Body of pancreas (tissue), 4 donors: ENCODE measurements at regions not wholly inside any gene's neighbourhood (a gene's known extent, or its start where the extent isn't known, plus 50 kb on each side); places are given as distances from the start of the nearest gene placed in this dataset.

Experiments
- ATAC-seq: fragments of 150-250 bp; one replicate; pipeline ENCODE4 v1.9.1; 2016
- DNase-seq, 4 donors: peaks; one replicate each; pipeline ENCODE4 v3.0.0-alpha.2; 2019
- H3K27ac ChIP-seq, 4 donors: fragments of 200-600 bp; sonication (generic); 1 replicate in 3 of 4; 2 replicates in 1 of 4; pipeline versions ENCODE4 v1.5.1 to v1.6.1; 2016 to 2019; ENCODE audit warnings: mild to moderate bottlenecking in 1 of 4, mixed read lengths in 1 of 4, moderate library complexity in 1 of 4
- H3K27me3 ChIP-seq, 2 donors: fragments of 200-600 bp; sonication (generic); one replicate each; pipeline ENCODE4 v1.6.0; 2016; ENCODE audit warnings: mild to moderate bottlenecking in 1 of 2
- H3K36me3 ChIP-seq, 2 donors: fragments of 200-600 bp; sonication (generic); replicated peaks in 1 of 2; 2 replicates each; pipeline ENCODE4 v1.5.1; 2016; ENCODE audit warnings: low read depth in 2 of 2; ENCODE audit not compliant: insufficient read depth in 1 of 2
- H3K4me1 ChIP-seq: fragments of 200-600 bp; sonication (generic); one replicate; pipeline ENCODE4 v1.6.0; 2016
- H3K4me3 ChIP-seq, 2 donors: fragments of 200-600 bp; sonication (generic); 1 replicate in 1 of 2; 2 replicates in 1 of 2; pipeline ENCODE4 v1.5.1; 2016 to 2019
- H3K9me3 ChIP-seq, 3 donors: fragments of 200-600 bp; sonication (generic); 1 replicate in 2 of 3; 2 replicates in 1 of 3; pipeline ENCODE4 v1.5.1; 2016
- CTCF ChIP-seq, 7 experiments: fragments of 450-650 bp in 4 of 7; fragments of 200-600 bp in 3 of 7; sonication (generic) in 3 of 7; IDR thresholded peaks; one replicate each; pipeline ENCODE4 v1.5.1; 2016 to 2019; ENCODE audit warnings: antibody characterized with exemption in 7 of 7
- POLR2A ChIP-seq, 3 donors: fragments of 450-650 bp; IDR thresholded peaks; one replicate each; pipeline ENCODE4 v1.6.1; 2016; ENCODE audit warnings: antibody characterized with exemption in 3 of 3, mild to moderate bottlenecking in 2 of 3
- WGBS, 2 donors: methylation state at CpG; one replicate each; pipeline ENCODE4 v1.1.5; 2017; 5-methylcytosine and 5-hydroxymethylcytosine counted together
- intact Hi-C: fragments of 100-400 bp; cut with DNase I; formaldehyde crosslinking; loops from one replicate; pipeline ENCODE4 v1.15.1; 2023

DNA sequence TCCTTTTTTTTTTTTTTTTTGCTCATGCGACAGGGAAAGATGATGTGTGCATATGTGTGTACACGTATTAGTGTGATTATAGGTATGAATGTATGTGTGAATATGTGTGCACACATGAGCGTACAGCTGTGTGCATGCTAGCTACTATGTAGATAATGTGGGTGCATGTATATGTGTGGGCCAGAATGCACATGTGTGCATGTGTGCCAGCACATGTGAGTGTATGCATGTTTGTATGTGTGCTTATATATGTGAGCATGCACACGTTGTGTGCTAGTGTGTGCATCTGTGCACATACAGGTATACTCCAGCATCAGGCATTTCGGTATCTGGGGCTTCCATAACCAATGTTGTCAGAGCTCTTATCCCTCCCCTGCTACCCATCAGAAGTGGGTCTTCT lies 541.1 kb downstream of the AACS start:
- DNase-seq (no peak), ATAC-seq (no peak)
- intact Hi-C loops, result no loop called here
- no peak for TF ChIP-seq POLR2A (IDR thresholded peaks at IDR 0.05)
- TF ChIP-seq CTCF (IDR thresholded peaks at IDR 0.05), result no peak
- no peaks in the 10 kb centered on the region for H3K4me1 ChIP-seq
- no peak overlapping the region for H3K4me3 ChIP-seq
- H3K36me3 ChIP-seq, result no peaks in the 10 kb centered on the region
- H3K27ac ChIP-seq, result no peak overlapping the region
- no peaks in the 10 kb centered on the region for H3K27me3 ChIP-seq
- 66 to 70% methylated on average over 5 of the region's 5 CpGs for WGBS, 2 donors
- no peaks in the 10 kb centered on the region for H3K9me3 ChIP-seq

DNA sequence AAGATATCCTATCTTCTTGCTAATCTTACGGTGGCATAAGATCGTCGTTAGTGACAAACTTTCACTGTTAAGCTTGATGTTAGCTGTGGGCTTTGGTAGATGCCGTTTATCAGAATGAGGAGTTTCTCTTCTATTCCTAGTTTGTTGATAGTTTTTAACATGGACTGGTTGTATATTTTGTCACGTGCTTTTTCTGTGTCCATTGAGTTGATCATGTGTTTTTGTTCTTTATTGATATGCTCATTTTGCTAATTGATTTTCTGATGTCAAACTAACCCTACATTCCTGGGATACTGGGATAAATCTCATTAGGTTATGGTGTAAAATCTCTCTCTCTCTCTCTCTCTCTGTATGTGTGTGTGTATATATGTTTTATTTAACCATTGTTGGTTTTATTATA lies 545.1 kb downstream of the AACS start:
- WGBS, 2 donors, result 68% methylated on average over 5 of the region's 5 CpGs

GRCh38 chr12:125610971-125611370 lies 545.7 kb downstream of the AACS start:
- H3K4me1 ChIP-seq, result no peaks in the 10 kb centered on the region
- intact Hi-C loops, result no loop called here
- H3K9me3 ChIP-seq, result no peaks in the 10 kb centered on the region
- no peak overlapping the region for H3K27ac ChIP-seq
- 43 to 53% methylated on average over 2 of the region's 2 CpGs for WGBS, 2 donors
- H3K4me3 ChIP-seq, result no peak overlapping the region
- H3K27me3 ChIP-seq, result no peaks in the 10 kb centered on the region
- H3K36me3 ChIP-seq, result no peaks in the 10 kb centered on the region
- ATAC-seq (no peak), DNase-seq (no peak)
- TF ChIP-seq POLR2A (IDR thresholded peaks at IDR 0.05) (no peak), CTCF (IDR thresholded peaks at IDR 0.05) (no peak)

More for the DNA sequence above, 545.1 kb downstream of the AACS start:
- Histone ChIP-seq H3K27ac (no peak overlapping the region), H3K27me3 (no peaks in the 10 kb centered on the region), H3K9me3 (no peaks in the 10 kb centered on the region), H3K36me3 (no peaks in the 10 kb centered on the region), H3K4me1 (no peaks in the 10 kb centered on the region), H3K4me3 (no peak overlapping the region)
- DNase-seq (no peak), ATAC-seq (no peak)
- TF ChIP-seq CTCF (IDR thresholded peaks at IDR 0.05) (no peak), POLR2A (IDR thresholded peaks at IDR 0.05) (no peak)
- intact Hi-C loops, result no loop called here

DNA sequence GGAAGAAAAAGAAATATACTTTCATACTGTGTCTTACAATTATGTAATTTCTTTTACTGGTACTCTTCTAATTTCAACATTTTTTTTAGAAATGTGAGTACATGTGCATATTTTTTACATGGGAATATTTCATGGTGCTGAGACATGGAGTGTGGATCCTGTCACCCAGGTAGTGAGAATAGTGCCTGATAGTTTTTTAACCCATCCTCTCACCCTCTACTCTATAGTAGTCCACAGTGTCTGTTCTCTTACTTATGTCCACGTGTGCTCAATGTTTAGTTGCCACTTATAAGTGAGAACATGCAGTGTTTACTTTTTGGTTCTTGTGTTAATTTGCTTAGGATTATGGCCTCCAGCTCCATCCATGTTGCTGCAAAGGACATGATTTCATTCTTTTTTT lies 548.8 kb downstream of the AACS start:
- Histone ChIP-seq H3K36me3 (no peaks in the 10 kb centered on the region), H3K4me3 (no peak overlapping the region), H3K4me1 (no peaks in the 10 kb centered on the region), H3K27me3 (no peaks in the 10 kb centered on the region), H3K27ac (no peak overlapping the region), H3K9me3 (no peaks in the 10 kb centered on the region)
- ATAC-seq (no peak), DNase-seq (no peak)
- TF ChIP-seq CTCF (IDR thresholded peaks at IDR 0.05) (no peak), POLR2A (IDR thresholded peaks at IDR 0.05) (no peak)
- intact Hi-C loops, result no loop called here
- WGBS, 2 donors, result 72 to 83% methylated on average over 1 of the region's 1 CpG

DNA sequence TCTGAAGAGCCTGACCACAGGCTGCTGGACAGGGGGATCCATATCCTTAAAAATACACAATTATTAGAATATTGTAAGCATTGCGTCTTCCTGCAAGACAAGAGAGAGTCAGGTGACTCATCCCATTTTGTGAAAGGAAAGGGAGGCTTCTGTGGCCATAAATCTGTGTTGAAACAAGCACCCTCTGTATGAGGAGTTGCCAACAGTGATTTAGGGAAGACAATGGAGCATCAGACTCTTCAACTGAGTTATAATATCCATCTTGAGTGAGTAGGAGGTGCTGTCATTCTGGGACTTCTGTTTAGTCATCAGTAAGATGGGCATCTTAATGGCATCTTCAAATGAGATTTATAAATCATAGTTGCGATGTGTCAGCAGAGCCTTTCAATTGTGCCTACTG lies 554.5 kb downstream of the AACS start:
- H3K27ac ChIP-seq, result no peak overlapping the region
- no peaks in the 10 kb centered on the region for H3K4me1 ChIP-seq
- WGBS, 2 donors, result 53 to 61% methylated on average over 2 of the region's 2 CpGs
- H3K9me3 ChIP-seq, result no peaks in the 10 kb centered on the region
- H3K27me3 ChIP-seq, result no peaks in the 10 kb centered on the region
- H3K4me3 ChIP-seq, result no peak overlapping the region
- DNase-seq (no peak), ATAC-seq (no peak)
- H3K36me3 ChIP-seq, result no peaks in the 10 kb centered on the region
- TF ChIP-seq POLR2A (IDR thresholded peaks at IDR 0.05) (no peak), CTCF (IDR thresholded peaks at IDR 0.05) (no peak)
- intact Hi-C loops, result no loop called here
